Esophagus squamous epithelium (tissue), 5 donors: ENCODE measurements at regions not wholly inside any gene's neighbourhood (a gene's known extent, or its start where the extent isn't known, plus 50 kb on each side); places are given as distances from the start of the nearest gene placed in this dataset.

Experiments
- DNase-seq: peaks from one replicate; lab custom pipeline; 2025; lab: John Stamatoyannopoulos, UW
- H3K27ac ChIP-seq, 4 donors: fragments of 200-600 bp; sonication (generic); one replicate each; pipeline ENCODE4 v1.5.1; 2016 to 2019; ENCODE audit warnings: mild to moderate bottlenecking in 1 of 4
- H3K27me3 ChIP-seq, 4 donors: fragments of 200-600 bp; sonication (generic); 1 replicate in 3 of 4; 2 replicates in 1 of 4; pipeline versions ENCODE4 v1.5.1 to v1.6.0; 2017 to 2021; ENCODE audit warnings: antibody characterized with exemption in 1 of 4
- H3K36me3 ChIP-seq, 3 donors: fragments of 200-600 bp; sonication (generic); one replicate each; pipeline ENCODE4 v1.5.1; 2016 to 2019
- H3K4me1 ChIP-seq, 3 donors: fragments of 200-600 bp; sonication (generic); one replicate each; pipeline ENCODE4 v1.5.1; 2017 to 2019
- H3K4me3 ChIP-seq, 4 donors: fragments of 200-600 bp; sonication (generic); 1 replicate in 3 of 4; 2 replicates in 1 of 4; pipeline ENCODE4 v1.5.1; 2016 to 2019; ENCODE audit warnings: mild to moderate bottlenecking in 2 of 4, moderate library complexity in 1 of 4
- H3K9me3 ChIP-seq, 3 donors: fragments of 200-600 bp; sonication (generic); one replicate each; pipeline ENCODE4 v1.5.1; 2016 to 2019
- CTCF ChIP-seq, 6 experiments: fragments of 450-650 bp in 4 of 6; fragments of 200-600 bp in 2 of 6; sonication (generic) in 2 of 6; IDR thresholded peaks; one replicate each; pipeline ENCODE4 v1.5.1; 2016 to 2019; ENCODE audit warnings: antibody characterized with exemption in 6 of 6, mild to moderate bottlenecking in 4 of 6, moderate library complexity in 4 of 6
- POLR2A ChIP-seq, 4 donors: fragments of 450-650 bp; IDR thresholded peaks; one replicate each; pipeline ENCODE4 v1.6.1; 2017; ENCODE audit warnings: antibody characterized with exemption in 4 of 4, mild to moderate bottlenecking in 4 of 4, moderate library complexity in 3 of 4
- WGBS, 2 donors: methylation state at CpG; one replicate each; pipeline ENCODE4 v1.1.5; 2018; 5-methylcytosine and 5-hydroxymethylcytosine counted together
- intact Hi-C: fragments of 100-400 bp; cut with DNase I; formaldehyde crosslinking; loops from one replicate; pipeline ENCODE4 v1.15.0; 2022
- donor health status: DM: yes; HTN: yes; CAD: no.

DNA sequence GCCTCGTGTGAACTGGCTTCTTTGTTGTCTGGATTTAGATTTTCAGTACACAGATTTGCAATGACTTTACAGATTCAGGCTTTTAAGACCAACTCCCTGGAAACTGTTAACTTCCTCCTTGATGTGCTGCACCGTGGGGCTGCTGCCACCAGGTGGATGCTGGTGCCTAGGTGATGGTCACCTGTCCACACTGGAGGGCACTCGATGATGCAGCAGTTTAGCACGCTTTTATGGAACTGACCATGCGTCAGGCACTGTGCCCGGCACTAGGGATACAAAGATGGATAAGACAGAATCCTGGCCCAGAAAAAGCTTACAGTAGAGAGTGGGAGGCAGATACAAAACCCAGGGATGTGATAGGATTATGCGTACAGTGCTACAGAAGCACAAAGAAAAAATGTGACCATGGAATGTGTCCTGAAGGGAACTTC, 180.7 kb downstream of the CEP135 start:
- WGBS, 2 donors = 61 to 65% methylated on average over 3 to 7 of the region's 7 CpGs
- Histone ChIP-seq H3K4me1 (peaks cover 0 to 19% (median 0%) of the 10 kb centered on the region in 3 donors), H3K27ac (no peak overlapping the region), H3K36me3 (no peaks in the 10 kb centered on the region), H3K4me3 (no peak overlapping the region), H3K9me3 (no peaks in the 10 kb centered on the region), H3K27me3 (peaks cover 0 to 9% (median 0%) of the 10 kb centered on the region in 4 donors)
- peak in 4 of 6 experiments; percentile 17 to 54 (median 41) for TF ChIP-seq CTCF (IDR thresholded peaks at IDR 0.05)
- TF ChIP-seq POLR2A (IDR thresholded peaks at IDR 0.05) = no peak
- intact Hi-C loops = no loop called here
- DNase-seq = no peak

DNA sequence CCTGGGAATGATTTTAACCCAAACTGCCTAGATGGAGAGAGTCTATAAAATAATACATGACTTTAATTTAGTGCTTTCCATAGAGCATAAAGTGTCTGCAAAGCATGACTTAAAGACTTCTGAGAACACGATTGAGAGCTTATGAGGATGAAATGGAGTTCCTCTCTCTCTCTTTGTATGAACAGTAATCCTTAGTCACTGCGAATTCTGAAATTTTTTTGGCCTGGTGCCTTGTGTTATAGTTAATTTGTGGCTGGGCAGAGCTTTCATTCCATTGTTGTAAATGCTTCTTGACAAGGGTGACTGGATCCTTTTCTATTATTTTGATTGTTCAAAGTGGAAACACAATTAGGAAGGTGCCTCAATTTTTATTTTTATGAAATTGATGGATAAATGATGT, 179.5 kb downstream of the CEP135 start:
- TF ChIP-seq POLR2A (IDR thresholded peaks at IDR 0.05) (no peak), CTCF (IDR thresholded peaks at IDR 0.05) (no peak)
- H3K36me3 ChIP-seq = no peaks in the 10 kb centered on the region
- peaks cover 0 to 12% (median 0%) of the 10 kb centered on the region in 3 donors for H3K4me1 ChIP-seq
- intact Hi-C loops = no loop called here
- 2 to 18% methylated on average over 2 of the region's 2 CpGs for WGBS, 2 donors
- H3K27me3 ChIP-seq = peaks cover 0 to 17% (median 0%) of the 10 kb centered on the region in 4 donors
- DNase-seq = no peak
- H3K4me3 ChIP-seq = no peak overlapping the region
- no peak overlapping the region for H3K27ac ChIP-seq
- no peaks in the 10 kb centered on the region for H3K9me3 ChIP-seq

- intact Hi-C loops = no loop called here
- WGBS, 2 donors = 64 to 74% methylated on average over 3 of the region's 3 CpGs
- DNase-seq = no peak
These were observed 179.0 kb downstream of the CEP135 start for GRCh38 chr4:56127716-56128115.

DNA sequence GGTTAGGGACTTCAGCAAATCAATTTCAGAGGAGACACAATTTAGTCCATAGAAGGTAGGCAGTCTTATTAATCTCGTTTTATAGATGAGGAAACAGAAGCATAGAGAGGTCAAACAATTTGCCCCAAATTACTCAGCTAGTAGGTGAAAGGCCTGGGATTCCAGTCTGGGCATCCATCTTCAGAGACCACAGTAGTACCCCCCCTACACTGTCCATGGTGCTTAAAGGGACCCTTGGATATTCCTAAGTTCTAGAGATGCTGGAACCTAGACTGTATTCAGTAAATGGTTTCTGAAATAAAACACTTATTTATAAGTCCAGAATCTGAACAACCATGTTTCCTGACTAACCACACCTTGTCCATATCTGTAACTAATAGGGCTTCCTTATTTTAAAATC, 174.8 kb downstream of the CEP135 start:
- Histone ChIP-seq H3K4me1 (peaks cover 0 to 11% (median 0%) of the 10 kb centered on the region in 3 donors), H3K27me3 (peaks cover 0 to 17% (median 0%) of the 10 kb centered on the region in 4 donors), H3K27ac (no peak overlapping the region), H3K4me3 (no peak overlapping the region), H3K9me3 (no peaks in the 10 kb centered on the region), H3K36me3 (no peaks in the 10 kb centered on the region)
- TF ChIP-seq CTCF (IDR thresholded peaks at IDR 0.05) = no peak
- no peak for TF ChIP-seq POLR2A (IDR thresholded peaks at IDR 0.05)
- intact Hi-C loops = no loop called here
- WGBS, 2 donors = 50% methylated on average over 1 of the region's 1 CpG; no CpG with 5 or more reads in 1 of the 2 donors
- no peak for DNase-seq

More at GRCh38 chr4:56127716-56128115, 179.0 kb downstream of the CEP135 start:
- TF ChIP-seq POLR2A (IDR thresholded peaks at IDR 0.05) = no peak
- no peaks in the 10 kb centered on the region for H3K36me3 ChIP-seq
- H3K27me3 ChIP-seq = peaks cover 0 to 17% (median 0%) of the 10 kb centered on the region in 4 donors
- no peak overlapping the region for H3K4me3 ChIP-seq
- H3K4me1 ChIP-seq = peaks cover 0 to 12% (median 0%) of the 10 kb centered on the region in 3 donors
- no peak overlapping the region for H3K27ac ChIP-seq
- H3K9me3 ChIP-seq = no peaks in the 10 kb centered on the region

- Histone ChIP-seq H3K9me3 (no peaks in the 10 kb centered on the region), H3K4me1 (peaks cover 0 to 6% (median 0%) of the 10 kb centered on the region in 3 donors), H3K27ac (no peak overlapping the region), H3K4me3 (no peak overlapping the region), H3K36me3 (no peaks in the 10 kb centered on the region), H3K27me3 (peaks cover 0 to 17% (median 0%) of the 10 kb centered on the region in 4 donors)
- intact Hi-C loops = no loop called here
- DNase-seq = no peak
- TF ChIP-seq POLR2A (IDR thresholded peaks at IDR 0.05) (no peak), CTCF (IDR thresholded peaks at IDR 0.05) (no peak)
- WGBS, 2 donors = 55 to 57% methylated on average over 3 of the region's 3 CpGs
These were observed 174.3 kb downstream of the CEP135 start for GRCh38 chr4:56123051-56123450.
